RWPE2 (cell line): ENCODE measurements at regions not wholly inside any gene's neighbourhood (a gene's known extent, or its start where the extent isn't known, plus 50 kb on each side); places are given as distances from the start of the nearest gene placed in this dataset.

Source experiments
- ATAC-seq: fragments of 200-7000 bp; cut with Tn5 transposase; 3 replicates; pipeline ENCODE4 v1.9.1; 2021; ENCODE audit warnings: low read depth
- DNase-seq: peaks from one replicate; pipeline ENCODE4 v3.0.0-alpha.2; 2020; ENCODE audit warnings: low spot score
- H3K27ac ChIP-seq: fragments of 450-650 bp; 2 replicates; pipeline ENCODE4 v1.5.1; 2017; ENCODE audit warnings: mild to moderate bottlenecking; ENCODE audit not compliant: poor library complexity, severe bottlenecking
- H3K27me3 ChIP-seq: fragments of 250-450 bp; sonication (Bioruptor Pico); 2 replicates; pipeline ENCODE4 v1.5.1; 2021; ENCODE audit warnings: mild to moderate bottlenecking, moderate library complexity; ENCODE audit not compliant: insufficient read depth, poor library complexity, severe bottlenecking
- H3K36me3 ChIP-seq: fragments of 250-450 bp; sonication (Bioruptor Pico); 2 replicates; pipeline ENCODE4 v1.5.1; 2020; ENCODE audit warnings: low read depth, mild to moderate bottlenecking, moderate library complexity
- H3K4me1 ChIP-seq: fragments of 250-450 bp; sonication (Bioruptor Pico); 2 replicates; pipeline ENCODE4 v1.5.1; 2021; ENCODE audit warnings: mild to moderate bottlenecking, moderate library complexity; ENCODE audit not compliant: insufficient read depth, poor library complexity, severe bottlenecking
- H3K4me3 ChIP-seq: fragments of 250-450 bp; sonication (Bioruptor Pico); 2 replicates; pipeline ENCODE4 v1.5.1; 2021; ENCODE audit warnings: mild to moderate bottlenecking, moderate library complexity; ENCODE audit not compliant: severe bottlenecking
- H3K9me3 ChIP-seq: fragments of 250-450 bp; sonication (Bioruptor Pico); 2 replicates; pipeline ENCODE4 v1.5.1; 2021; ENCODE audit warnings: mild to moderate bottlenecking, moderate library complexity; ENCODE audit not compliant: severe bottlenecking
- TF ChIP-seq, protein P1 (sequence below): fragments of 450-650 bp; IDR thresholded peaks from one replicate; pipeline ENCODE4 v1.5.1; 2017; ENCODE audit warnings: mild to moderate bottlenecking, moderate library complexity; ENCODE audit not compliant: poor library complexity, severe bottlenecking

- H3K27ac ChIP-seq, result no peak overlapping the region
- TF ChIP-seq, protein P1, sequence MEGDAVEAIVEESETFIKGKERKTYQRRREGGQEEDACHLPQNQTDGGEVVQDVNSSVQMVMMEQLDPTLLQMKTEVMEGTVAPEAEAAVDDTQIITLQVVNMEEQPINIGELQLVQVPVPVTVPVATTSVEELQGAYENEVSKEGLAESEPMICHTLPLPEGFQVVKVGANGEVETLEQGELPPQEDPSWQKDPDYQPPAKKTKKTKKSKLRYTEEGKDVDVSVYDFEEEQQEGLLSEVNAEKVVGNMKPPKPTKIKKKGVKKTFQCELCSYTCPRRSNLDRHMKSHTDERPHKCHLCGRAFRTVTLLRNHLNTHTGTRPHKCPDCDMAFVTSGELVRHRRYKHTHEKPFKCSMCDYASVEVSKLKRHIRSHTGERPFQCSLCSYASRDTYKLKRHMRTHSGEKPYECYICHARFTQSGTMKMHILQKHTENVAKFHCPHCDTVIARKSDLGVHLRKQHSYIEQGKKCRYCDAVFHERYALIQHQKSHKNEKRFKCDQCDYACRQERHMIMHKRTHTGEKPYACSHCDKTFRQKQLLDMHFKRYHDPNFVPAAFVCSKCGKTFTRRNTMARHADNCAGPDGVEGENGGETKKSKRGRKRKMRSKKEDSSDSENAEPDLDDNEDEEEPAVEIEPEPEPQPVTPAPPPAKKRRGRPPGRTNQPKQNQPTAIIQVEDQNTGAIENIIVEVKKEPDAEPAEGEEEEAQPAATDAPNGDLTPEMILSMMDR, result no peak
- no peaks in the 10 kb centered on the region for H3K4me1 ChIP-seq
- no peak for ATAC-seq
- peaks cover 1% of the 10 kb centered on the region for H3K9me3 ChIP-seq
- H3K36me3 ChIP-seq, result no peaks in the 10 kb centered on the region
- H3K27me3 ChIP-seq, result peaks cover 18% of the 10 kb centered on the region
- no peak for DNase-seq
- H3K4me3 ChIP-seq, result no peak overlapping the region
Observed at GRCh38 chr13:111458739-111459138, 138.3 kb downstream of the TEX29 start.

- no peak for ATAC-seq
Observed at GRCh38 chr13:111459803-111460547, 139.5 kb downstream of the TEX29 start.

GRCh38 chr13:111460548-111461444 is 140.4 kb downstream of the TEX29 start:
- H3K36me3 ChIP-seq, result no peaks in the 10 kb centered on the region
- no peak overlapping the region for H3K4me3 ChIP-seq
- H3K4me1 ChIP-seq, result no peaks in the 10 kb centered on the region
- no peak overlapping the region for H3K27ac ChIP-seq
- TF ChIP-seq, protein P1, result peak; percentile 34
- ATAC-seq (peak; percentile 80), DNase-seq (no peak)
- H3K9me3 ChIP-seq, result no peaks in the 10 kb centered on the region
- peaks cover 19% of the 10 kb centered on the region for H3K27me3 ChIP-seq

More at GRCh38 chr13:111459803-111460547, 139.5 kb downstream of the TEX29 start:
- no peaks in the 10 kb centered on the region for H3K4me1 ChIP-seq
- peaks cover 19% of the 10 kb centered on the region for H3K27me3 ChIP-seq
- no peaks in the 10 kb centered on the region for H3K36me3 ChIP-seq
- no peaks in the 10 kb centered on the region for H3K9me3 ChIP-seq
- no peak overlapping the region for H3K27ac ChIP-seq
- no peak overlapping the region for H3K4me3 ChIP-seq
- TF ChIP-seq, protein P1, result no peak
- DNase-seq, result no peak

DNA sequence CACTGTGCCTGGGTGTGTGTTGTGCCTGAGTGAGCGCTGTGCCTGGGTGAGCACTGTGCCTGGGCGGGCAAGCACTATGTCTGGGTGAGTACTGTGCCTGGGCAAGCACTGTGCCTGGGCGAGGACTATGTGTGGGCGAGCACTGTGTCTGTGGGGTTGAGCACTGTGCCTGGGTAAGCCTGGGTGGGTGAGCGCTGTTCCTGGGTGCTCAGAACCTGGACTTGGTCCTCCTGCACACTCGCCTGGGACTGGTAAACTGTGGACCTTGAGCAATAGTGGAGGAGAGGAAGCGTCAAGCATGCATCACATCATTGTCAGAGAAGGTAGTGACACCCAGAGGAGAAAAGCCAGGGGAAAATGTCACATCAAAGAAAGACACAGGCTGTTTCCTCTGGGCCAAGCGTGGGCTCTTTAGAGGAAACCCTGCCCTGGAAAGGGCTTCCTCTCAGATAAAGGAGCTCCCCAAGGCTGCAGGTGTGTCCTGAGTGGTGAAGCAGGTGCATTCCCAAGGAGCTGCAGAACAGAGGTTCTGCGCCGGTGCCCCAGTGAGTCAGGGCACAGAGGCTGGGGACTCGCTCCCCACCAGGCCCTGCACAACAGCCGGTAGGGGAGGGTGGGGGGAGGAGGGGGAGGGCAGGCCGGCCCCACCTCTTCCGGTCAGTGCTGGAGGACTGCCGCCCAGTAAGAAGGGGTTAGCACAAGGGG is 141.2 kb downstream of the TEX29 start:
- ATAC-seq (no peak), DNase-seq (no peak)
- no peaks in the 10 kb centered on the region for H3K4me1 ChIP-seq
- no peak overlapping the region for H3K27ac ChIP-seq
- H3K9me3 ChIP-seq, result no peaks in the 10 kb centered on the region
- TF ChIP-seq, protein P1, result no peak
- no peak overlapping the region for H3K4me3 ChIP-seq
- H3K36me3 ChIP-seq, result no peaks in the 10 kb centered on the region
- peaks cover 19% of the 10 kb centered on the region for H3K27me3 ChIP-seq
